ENCODE measurements at regions not wholly inside any gene's neighbourhood (a gene's known extent, or its start where the extent isn't known, plus 50 kb on each side); places are given as distances from the start of the nearest gene placed in this dataset.

- no peak for DNase-seq
Observed at GRCh38 chr1:184272175-184272866, 114.5 kb upstream of the C1orf21 start.

DNA sequence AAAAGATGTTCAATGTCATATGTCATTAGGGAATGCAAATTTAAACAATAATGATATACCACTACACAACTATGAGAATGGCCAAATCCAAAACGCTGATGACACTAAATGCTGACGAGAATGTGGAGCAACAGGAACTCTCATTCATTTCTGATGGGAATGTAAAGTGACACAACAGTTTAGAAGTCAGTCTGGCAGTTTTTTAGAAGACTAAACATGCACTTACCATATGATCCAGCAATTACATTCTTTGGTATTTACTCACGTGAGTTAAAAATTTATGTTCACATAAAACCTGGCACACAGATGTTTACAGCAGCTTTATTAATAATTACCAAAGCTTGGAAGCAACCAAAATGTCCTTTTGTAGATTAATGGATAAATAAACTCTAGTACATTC lies 110.4 kb upstream of the C1orf21 start:
- DNase-seq = no peak

DNA sequence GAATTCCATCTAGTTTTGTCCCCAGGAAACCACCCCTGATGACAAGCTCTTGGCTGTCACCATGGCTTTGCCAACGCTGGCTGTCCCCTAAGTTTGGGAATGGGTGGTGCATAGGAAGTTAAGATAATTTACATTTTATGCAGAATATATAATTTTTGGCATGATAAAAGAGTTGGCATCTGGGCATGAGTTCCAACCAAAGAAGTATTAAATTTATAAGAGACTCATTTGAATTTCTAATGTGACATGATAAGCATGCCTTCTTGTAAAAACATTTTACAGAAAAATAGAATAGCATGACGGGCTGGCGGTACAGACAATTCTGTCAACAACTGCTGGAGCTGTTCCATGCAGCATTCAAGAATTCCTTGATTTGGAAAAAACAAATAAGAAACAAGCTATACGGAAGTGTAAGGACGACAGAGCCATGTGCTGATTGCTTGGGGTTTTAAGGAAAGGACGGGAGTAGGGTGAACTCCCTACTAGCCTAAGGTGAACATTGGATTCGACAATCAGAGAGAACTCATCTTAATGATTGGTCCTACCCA lies 106.8 kb upstream of the C1orf21 start:
- DNase-seq = no peak

DNA sequence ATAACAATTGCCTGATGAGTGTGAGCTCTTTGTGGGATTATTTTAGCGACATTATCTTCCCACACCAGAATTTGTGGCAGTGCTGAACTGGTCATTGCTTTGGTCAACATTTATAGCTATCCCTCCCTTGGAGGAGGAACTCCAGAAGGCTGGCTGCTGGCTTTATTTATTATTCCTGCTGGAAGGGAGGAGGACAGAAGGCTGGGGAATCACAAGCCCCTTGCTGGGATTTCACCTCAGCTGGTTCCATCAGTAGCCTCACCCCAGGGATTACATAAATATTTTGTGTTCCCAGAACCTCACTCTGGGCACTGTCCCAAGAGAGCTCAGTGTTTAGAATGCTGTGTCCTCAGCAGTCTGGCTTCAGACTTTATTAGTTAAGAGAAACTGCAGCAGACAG lies 102.8 kb upstream of the C1orf21 start:
- peak in 4 of 56 donors; percentile 3 to 27 (median 14) for DNase-seq

GRCh38 chr1:184284900-184285299 lies 101.9 kb upstream of the C1orf21 start:
- no peak for DNase-seq

- no peak for DNase-seq
Observed at GRCh38 chr1:184285401-184286087, 101.3 kb upstream of the C1orf21 start.

- DNase-seq = no peak
Observed at GRCh38 chr1:184287001-184287400, 99.8 kb upstream of the C1orf21 start.

DNA sequence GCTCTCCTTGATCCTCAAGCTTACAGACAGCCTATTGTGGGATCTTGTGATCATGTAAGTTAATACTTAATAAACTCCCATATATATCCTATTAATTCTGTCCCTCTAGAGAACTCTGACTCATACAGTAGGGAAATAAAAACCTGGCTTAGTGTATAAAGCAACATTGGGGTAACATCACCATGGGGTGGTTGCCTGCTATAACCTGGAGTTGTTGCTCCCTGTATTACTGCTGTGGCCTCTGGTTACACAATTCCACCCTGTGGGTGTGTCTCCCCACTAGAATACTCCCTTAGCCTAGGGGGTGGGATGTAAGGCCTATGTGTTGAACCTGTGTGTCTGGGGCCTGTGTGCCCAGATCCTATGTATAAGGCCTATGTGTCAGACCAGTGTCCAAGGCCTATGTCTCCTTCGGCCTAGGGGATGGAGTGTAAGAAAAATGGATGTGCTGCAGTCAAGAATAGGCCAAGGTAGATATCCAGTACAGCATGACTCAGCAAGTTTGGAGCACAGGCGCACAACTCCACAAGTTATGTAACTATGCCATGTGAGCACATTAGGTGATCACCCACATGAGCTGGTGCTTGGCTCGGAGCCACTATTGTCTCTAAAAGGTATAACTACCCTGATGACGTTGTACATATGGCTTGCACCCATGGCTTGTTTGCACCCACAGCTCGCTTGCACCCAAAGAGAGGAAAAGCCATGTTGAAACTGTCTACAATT lies 96.8 kb upstream of the C1orf21 start:
- no peak for DNase-seq

DNA sequence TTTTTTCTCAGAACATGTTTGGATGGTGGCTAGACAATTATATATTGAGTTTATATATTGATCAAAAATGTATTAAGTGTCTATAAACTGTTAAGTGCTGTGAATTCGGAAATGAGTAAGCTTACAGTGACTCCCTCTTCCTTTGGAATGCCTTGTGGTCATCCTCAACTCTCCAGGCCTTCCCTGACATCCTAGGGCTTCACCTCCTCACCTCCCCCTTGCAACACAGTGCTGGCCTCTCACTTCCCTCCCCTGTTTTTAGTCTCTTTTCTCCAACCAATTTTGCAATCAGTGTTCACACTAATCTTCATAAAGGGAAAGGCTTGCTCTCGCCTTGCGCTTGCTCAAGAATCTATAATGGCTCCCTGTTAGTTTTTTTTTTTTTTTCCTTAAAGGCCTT lies 95.1 kb upstream of the C1orf21 start:
- no peak for DNase-seq

- DNase-seq = no peak
Observed at GRCh38 chr1:184292101-184292500, 94.7 kb upstream of the C1orf21 start.

DNA sequence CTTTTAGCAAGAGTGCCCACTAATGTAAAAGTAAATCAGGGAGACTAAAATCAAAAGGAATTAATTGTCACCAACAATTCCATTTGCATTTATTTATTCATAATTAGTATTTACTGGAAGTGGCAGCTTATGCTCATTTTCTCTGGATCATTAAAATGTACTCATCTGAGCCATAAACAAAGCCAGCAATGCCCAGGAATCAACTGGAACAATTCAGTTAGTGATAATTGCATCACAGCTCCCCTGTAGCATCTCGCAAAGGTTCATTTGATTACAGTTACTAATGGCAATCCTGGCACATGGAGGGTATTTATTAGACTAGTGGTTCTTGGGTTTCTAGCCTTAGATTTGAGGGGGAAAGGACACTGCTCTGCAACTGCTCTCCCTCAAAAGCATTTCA lies 92.7 kb upstream of the C1orf21 start:
- no peak for DNase-seq

DNA sequence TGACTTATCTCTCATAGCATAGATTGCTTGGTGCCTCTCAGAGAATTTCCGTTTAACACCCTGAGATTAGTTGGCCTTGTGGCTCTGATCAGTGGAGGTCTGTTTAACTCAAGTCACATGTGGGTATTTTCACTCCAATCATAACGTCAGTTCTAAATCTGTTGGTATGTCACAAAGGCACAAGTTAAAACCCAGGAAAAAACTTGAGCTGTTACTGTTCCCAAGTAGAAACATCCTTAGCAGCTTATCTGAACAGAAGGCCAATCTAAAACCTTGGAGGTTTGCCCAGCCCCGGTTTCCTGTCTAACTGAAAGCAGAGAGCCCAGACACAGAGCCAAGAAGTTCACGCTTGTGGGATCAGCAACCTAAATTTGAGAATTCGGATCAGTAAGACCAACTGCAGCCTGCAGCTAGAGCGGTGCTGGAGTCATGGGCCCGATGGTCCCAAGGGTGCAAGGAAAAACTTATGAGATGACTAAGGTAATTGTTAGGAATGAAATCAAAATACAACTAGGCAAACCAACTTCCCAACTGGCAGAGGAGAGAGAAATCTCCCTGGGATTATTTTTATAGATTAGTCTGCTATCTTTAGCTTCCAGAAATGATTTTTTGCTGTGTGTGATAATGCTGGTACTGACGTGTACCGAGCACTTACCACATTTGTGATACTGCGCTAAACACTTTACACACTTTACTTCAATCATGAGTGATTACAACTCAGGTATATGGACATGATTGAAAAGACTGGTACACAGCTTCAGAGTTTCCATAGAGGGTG lies 90.2 kb upstream of the C1orf21 start:
- peak in 35 of 56 donors; percentile 3 to 77 (median 19) for DNase-seq

GRCh38 chr1:184297244-184297750 lies 89.5 kb upstream of the C1orf21 start:
- DNase-seq = no peak

GRCh38 chr1:184298440-184299405 lies 88.1 kb upstream of the C1orf21 start:
- DNase-seq = peak in 16 of 56 donors; percentile 3 to 55 (median 25)

GRCh38 chr1:184299406-184299790 lies 87.4 kb upstream of the C1orf21 start:
- DNase-seq = no peak

DNA sequence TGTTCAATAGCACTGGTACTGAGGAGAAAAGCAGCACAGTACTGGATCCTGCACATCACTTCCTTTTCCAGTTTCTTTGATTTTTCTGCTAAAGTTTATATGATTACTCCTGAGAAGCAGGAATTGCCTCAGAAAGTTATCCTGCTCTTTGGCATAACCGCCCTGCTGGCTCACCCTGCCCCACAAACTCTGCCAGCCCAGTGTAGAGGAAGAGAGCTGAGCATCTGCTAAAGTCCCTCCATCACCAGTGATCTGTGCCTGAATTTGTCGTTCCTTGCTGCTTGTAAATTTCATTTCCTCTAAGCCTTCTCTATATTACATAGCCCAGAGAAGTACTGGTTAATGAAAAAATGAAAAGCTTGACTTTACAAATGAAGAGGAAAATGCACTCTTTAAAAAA lies 87.0 kb upstream of the C1orf21 start:
- DNase-seq = no peak

DNA sequence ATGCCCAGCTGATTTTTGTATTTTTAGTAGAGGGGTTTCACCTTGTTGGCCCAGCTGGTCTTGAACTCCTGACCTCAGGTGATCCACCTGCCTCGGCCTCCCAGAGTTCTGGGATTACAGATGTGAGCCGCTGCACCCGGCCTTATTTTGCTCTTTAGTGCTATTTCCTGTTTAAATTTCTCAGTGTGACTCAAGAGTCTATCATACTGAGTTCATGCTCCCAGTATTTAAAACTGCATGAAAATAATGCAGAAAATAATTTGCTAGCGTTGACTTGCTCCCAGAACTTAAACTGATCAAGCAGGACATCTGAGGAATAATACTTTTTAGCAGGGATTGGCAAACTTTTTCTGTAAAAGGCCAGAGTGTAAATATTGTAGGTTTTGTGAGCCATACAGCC lies 86.4 kb upstream of the C1orf21 start:
- DNase-seq = no peak

GRCh38 chr1:184301227-184301626 lies 85.6 kb upstream of the C1orf21 start:
- DNase-seq = no peak

- no peak for DNase-seq
Observed at GRCh38 chr1:184302346-184302745, 84.5 kb upstream of the C1orf21 start.
